ENCODE measurements at regions not wholly inside any gene's neighbourhood (a gene's known extent, or its start where the extent isn't known, plus 50 kb on each side); places are given as distances from the start of the nearest gene placed in this dataset.
A peak's percentile ranks its signal among the peaks of the same experiment; 100 is the strongest.

- intact Hi-C loops (cut with DNase I): no loop called here
- H3K4me1 ChIP-seq (replicated peaks in 1 of 2): no peaks in the 10 kb centered on the region
- WGBS, 4 donors: 31 to 62% (median 48%) methylated on average over 1 of the region's 1 CpG
- DNase-seq: no peak
- no peak overlapping the region for H3K27ac ChIP-seq
- no peak overlapping the region for H3K4me3 ChIP-seq
- no peaks in the 10 kb centered on the region for H3K27me3 ChIP-seq
- TF ChIP-seq CTCF (IDR thresholded peaks at IDR 0.05): no peak
- TF ChIP-seq POLR2A (IDR thresholded peaks at IDR 0.05): no peak
- no peaks in the 10 kb centered on the region for H3K36me3 ChIP-seq (replicated peaks in 1 of 2)
- no peaks in the 10 kb centered on the region for H3K9me3 ChIP-seq (replicated peaks in 1 of 3)
Observed at GRCh38 chr12:13299457-13299856, 102.9 kb downstream of the EMP1 start.

GRCh38 chr12:13293096-13293495 lies 96.6 kb downstream of the EMP1 start:
- Histone ChIP-seq H3K27me3 (no peaks in the 10 kb centered on the region), H3K4me1 (replicated peaks in 1 of 2) (peaks cover 0 to 5% of the 10 kb centered on the region in 2 donors), H3K36me3 (replicated peaks in 1 of 2) (no peaks in the 10 kb centered on the region), H3K9me3 (replicated peaks in 1 of 3) (no peaks in the 10 kb centered on the region), H3K4me3 (no peak overlapping the region), H3K27ac (no peak overlapping the region)
- DNase-seq: no peak
- intact Hi-C loops (cut with DNase I): no loop called here
- 70 to 76% (median 71%) methylated on average over 4 of the region's 4 CpGs for WGBS, 4 donors
- TF ChIP-seq CTCF (IDR thresholded peaks at IDR 0.05) (no peak), POLR2A (IDR thresholded peaks at IDR 0.05) (no peak)

GRCh38 chr12:13289653-13290289 lies 93.2 kb downstream of the EMP1 start:
- intact Hi-C loops (cut with DNase I): no loop called here
- H3K36me3 ChIP-seq (replicated peaks in 1 of 2): no peaks in the 10 kb centered on the region
- H3K27ac ChIP-seq: no peak overlapping the region
- H3K27me3 ChIP-seq: no peaks in the 10 kb centered on the region
- peak; percentile 26 to 65 (median 47) for DNase-seq
- no peak for TF ChIP-seq CTCF (IDR thresholded peaks at IDR 0.05)
- no peak for TF ChIP-seq POLR2A (IDR thresholded peaks at IDR 0.05)
- H3K4me3 ChIP-seq: no peak overlapping the region
- peaks cover 0 to 5% of the 10 kb centered on the region in 2 donors for H3K4me1 ChIP-seq (replicated peaks in 1 of 2)
- no peaks in the 10 kb centered on the region for H3K9me3 ChIP-seq (replicated peaks in 1 of 3)

- no peak overlapping the region for H3K27ac ChIP-seq
- H3K36me3 ChIP-seq (replicated peaks in 1 of 2): no peaks in the 10 kb centered on the region
- intact Hi-C loops (cut with DNase I): no loop called here
- no peaks in the 10 kb centered on the region for H3K27me3 ChIP-seq
- H3K9me3 ChIP-seq (replicated peaks in 1 of 3): no peaks in the 10 kb centered on the region
- peaks cover 0 to 5% of the 10 kb centered on the region in 2 donors for H3K4me1 ChIP-seq (replicated peaks in 1 of 2)
- TF ChIP-seq POLR2A (IDR thresholded peaks at IDR 0.05) (no peak), CTCF (IDR thresholded peaks at IDR 0.05) (no peak)
- 34 to 42% (median 40%) methylated on average over 11 of the region's 11 CpGs for WGBS, 4 donors
- H3K4me3 ChIP-seq: no peak overlapping the region
- DNase-seq: peak in 2 of 7 donors; percentile 6 to 23
Observed at GRCh38 chr12:13288937-13289652, 92.6 kb downstream of the EMP1 start.
